Neural progenitor cell (in vitro differentiated cells): ENCODE measurements at regions not wholly inside any gene's neighbourhood (a gene's known extent, or its start where the extent isn't known, plus 50 kb on each side); places are given as distances from the start of the nearest gene placed in this dataset.

Source experiments
- DNase-seq: peaks from one replicate; pipeline ENCODE4 v3.0.0-alpha.2; 2016; ENCODE audit warnings: low spot score
- H2AFZ ChIP-seq: fragments of 200-600 bp; sonication (generic); replicated peaks from 2 replicates; pipeline ENCODE4 v1.6.1; 2016; ENCODE audit warnings: antibody characterized with exemption
- H3F3A ChIP-seq: fragments of 200-600 bp; sonication (generic); 2 replicates; pipeline ENCODE4 v1.6.1; 2016; ENCODE audit warnings: antibody characterized with exemption, low read depth
- H3K27ac ChIP-seq: fragments of 200-600 bp; sonication (generic); 2 replicates; pipeline ENCODE4 v1.5.1; 2016; ENCODE audit warnings: mild to moderate bottlenecking
- H3K27me3 ChIP-seq: fragments of 200-600 bp; sonication (generic); 2 replicates; pipeline ENCODE4 v1.6.1; 2016; ENCODE audit warnings: mild to moderate bottlenecking, moderate library complexity
- H3K36me3 ChIP-seq: fragments of 200-600 bp; sonication (generic); 2 replicates; pipeline ENCODE4 v1.5.1; 2016
- H3K4me1 ChIP-seq: fragments of 200-600 bp; sonication (generic); 2 replicates; pipeline ENCODE4 v1.6.1; 2016; ENCODE audit warnings: mixed run types
- H3K4me2 ChIP-seq: fragments of 200-600 bp; sonication (generic); 2 replicates; pipeline ENCODE4 v1.6.1; 2016
- H3K4me3 ChIP-seq: fragments of 200-600 bp; sonication (generic); 2 replicates; pipeline ENCODE4 v1.5.1; 2016
- H3K79me2 ChIP-seq: fragments of 200-600 bp; sonication (generic); 2 replicates; pipeline ENCODE4 v1.6.1; 2016; ENCODE audit warnings: low read depth
- H3K9ac ChIP-seq: fragments of 200-600 bp; sonication (generic); 2 replicates; pipeline ENCODE4 v1.6.1; 2016
- H3K9me3 ChIP-seq: fragments of 200-600 bp; sonication (generic); 2 replicates; pipeline ENCODE4 v1.5.1; 2016; ENCODE audit warnings: low read depth
- H4K20me1 ChIP-seq: fragments of 200-600 bp; sonication (generic); 2 replicates; pipeline ENCODE4 v1.6.1; 2016; ENCODE audit warnings: low read depth
- H3K27ac Mint-ChIP-seq: 3 replicates; pipeline ENCODE4 v1.8.0; 2021; ENCODE audit warnings: mixed read lengths
- H3K27me3 Mint-ChIP-seq: 2 replicates; pipeline ENCODE4 v1.8.0; 2022; ENCODE audit warnings: low read depth, mild to moderate bottlenecking, inconsistent platforms, moderate library complexity, mixed read lengths; ENCODE audit not compliant: insufficient read depth
- H3K36me3 Mint-ChIP-seq: 3 replicates; pipeline ENCODE4 v1.8.0; 2021; ENCODE audit warnings: mixed read lengths
- H3K4me1 Mint-ChIP-seq: 3 replicates; pipeline ENCODE4 v1.8.0; 2021; ENCODE audit warnings: mixed read lengths
- H3K4me3 Mint-ChIP-seq: 3 replicates; pipeline ENCODE4 v1.8.0; 2021; ENCODE audit warnings: mild to moderate bottlenecking, moderate library complexity, mixed read lengths
- H3K9me3 Mint-ChIP-seq: 3 replicates; pipeline ENCODE4 v1.8.0; 2020; ENCODE audit warnings: mixed read lengths
- CTCF ChIP-seq: fragments of 200-600 bp; sonication (generic); IDR thresholded peaks from 2 replicates; pipeline ENCODE4 v1.5.1; 2017; ENCODE audit warnings: antibody characterized with exemption, mild to moderate bottlenecking
- EZH2 ChIP-seq: fragments of 200-600 bp; sonication (generic); IDR thresholded peaks from 2 replicates; pipeline ENCODE4 v1.6.1; 2017; ENCODE audit warnings: antibody characterized with exemption, mild to moderate bottlenecking, moderate library complexity
- EZH2phosphoT487 ChIP-seq: fragments of 200-600 bp; sonication (generic); IDR thresholded peaks from 2 replicates; pipeline ENCODE4 v1.6.1; 2017; ENCODE audit warnings: antibody characterized with exemption

- Histone ChIP-seq H4K20me1 (no peaks in the 10 kb centered on the region), H3K9me3 (no peaks in the 10 kb centered on the region), H3K4me2 (no peak overlapping the region), H3K9ac (no peak overlapping the region), H3K79me2 (no peaks in the 10 kb centered on the region), H3K27ac (no peak overlapping the region), H3F3A (no peaks in the 10 kb centered on the region), H2AFZ (no peak overlapping the region), H3K27me3 (no peaks in the 10 kb centered on the region), H3K4me3 (no peak overlapping the region), H3K36me3 (no peaks in the 10 kb centered on the region), H3K4me1 (no peaks in the 10 kb centered on the region)
- TF ChIP-seq EZH2 (no peak), EZH2phosphoT487 (no peak), CTCF (no peak)
- Mint-ChIP-seq H3K27me3 (no peaks in the 10 kb centered on the region), H3K9me3 (peaks cover 5% of the 10 kb centered on the region), H3K4me3 (no peak overlapping the region), H3K4me1 (no peaks in the 10 kb centered on the region), H3K36me3 (no peaks in the 10 kb centered on the region), H3K27ac (no peak overlapping the region)
- DNase-seq: no peak
These were observed 259.7 kb downstream of the INSC start for GRCh38 chr11:15374418-15374817.

GRCh38 chr11:15378941-15379340 lies 264.2 kb downstream of the INSC start:
- H3K4me2 ChIP-seq: no peak overlapping the region
- no peak overlapping the region for H3K27ac ChIP-seq
- H3K9ac ChIP-seq: no peak overlapping the region

GRCh38 chr11:15379483-15379882 lies 264.8 kb downstream of the INSC start:
- peak; percentile 16 for DNase-seq
- Histone ChIP-seq H3K9me3 (no peaks in the 10 kb centered on the region), H3K4me2 (no peak overlapping the region), H3K79me2 (no peaks in the 10 kb centered on the region), H3K9ac (no peak overlapping the region), H3K36me3 (no peaks in the 10 kb centered on the region), H4K20me1 (no peaks in the 10 kb centered on the region), H3K27ac (no peak overlapping the region), H3K27me3 (no peaks in the 10 kb centered on the region), H3K4me1 (no peaks in the 10 kb centered on the region), H3F3A (no peaks in the 10 kb centered on the region), H3K4me3 (no peak overlapping the region), H2AFZ (peak overlapping the region; percentile 19)
- H3K27ac Mint-ChIP-seq: no peak overlapping the region
- H3K36me3 Mint-ChIP-seq: no peaks in the 10 kb centered on the region
- no peak overlapping the region for H3K4me3 Mint-ChIP-seq
- H3K27me3 Mint-ChIP-seq: no peaks in the 10 kb centered on the region
- TF ChIP-seq CTCF (peak; percentile 21), EZH2phosphoT487 (no peak)
- no peaks in the 10 kb centered on the region for H3K4me1 Mint-ChIP-seq
- H3K9me3 Mint-ChIP-seq: peaks cover 5% of the 10 kb centered on the region

More at GRCh38 chr11:15378941-15379340, 264.2 kb downstream of the INSC start:
- H3K9me3 ChIP-seq: no peaks in the 10 kb centered on the region
- peaks cover 5% of the 10 kb centered on the region for H3K9me3 Mint-ChIP-seq
- no peaks in the 10 kb centered on the region for H3K36me3 ChIP-seq
- H3K27me3 Mint-ChIP-seq: no peaks in the 10 kb centered on the region
- no peak for TF ChIP-seq CTCF
- no peak for TF ChIP-seq EZH2
- no peak for TF ChIP-seq EZH2phosphoT487
- no peak overlapping the region for H3K27ac Mint-ChIP-seq
- H3K36me3 Mint-ChIP-seq: no peaks in the 10 kb centered on the region
- no peak overlapping the region for H3K4me3 Mint-ChIP-seq
- H3K27me3 ChIP-seq: no peaks in the 10 kb centered on the region
- H3K4me1 ChIP-seq: no peaks in the 10 kb centered on the region
- no peaks in the 10 kb centered on the region for H3K4me1 Mint-ChIP-seq
- no peaks in the 10 kb centered on the region for H3K79me2 ChIP-seq
- no peaks in the 10 kb centered on the region for H3F3A ChIP-seq
- H2AFZ ChIP-seq: no peak overlapping the region
- H4K20me1 ChIP-seq: no peaks in the 10 kb centered on the region
- no peak for DNase-seq
- no peak overlapping the region for H3K4me3 ChIP-seq

- no peaks in the 10 kb centered on the region for H3K9me3 ChIP-seq
- H3K9ac ChIP-seq: no peak overlapping the region
- H3F3A ChIP-seq: no peaks in the 10 kb centered on the region
- H3K27me3 Mint-ChIP-seq: no peaks in the 10 kb centered on the region
- H3K27ac ChIP-seq: no peak overlapping the region
- TF ChIP-seq EZH2 (no peak), EZH2phosphoT487 (no peak), CTCF (no peak)
- DNase-seq: no peak
- peaks cover 2% of the 10 kb centered on the region for H3K36me3 ChIP-seq
- no peaks in the 10 kb centered on the region for H3K36me3 Mint-ChIP-seq
- no peak overlapping the region for H3K4me2 ChIP-seq
- H3K4me3 Mint-ChIP-seq: no peak overlapping the region
- no peak overlapping the region for H3K4me3 ChIP-seq
- H3K9me3 Mint-ChIP-seq: peaks cover 8% of the 10 kb centered on the region
- no peaks in the 10 kb centered on the region for H3K79me2 ChIP-seq
- H4K20me1 ChIP-seq: no peaks in the 10 kb centered on the region
- H3K4me1 Mint-ChIP-seq: no peaks in the 10 kb centered on the region
- H3K27me3 ChIP-seq: no peaks in the 10 kb centered on the region
- H3K27ac Mint-ChIP-seq: no peak overlapping the region
- no peaks in the 10 kb centered on the region for H3K4me1 ChIP-seq
- H2AFZ ChIP-seq: no peak overlapping the region
These were observed 276.1 kb downstream of the INSC start for GRCh38 chr11:15390857-15391256.
